GM19025 (cell line): ENCODE measurements at regions not wholly inside any gene's neighbourhood (a gene's known extent, or its start where the extent isn't known, plus 50 kb on each side); places are given as distances from the start of the nearest gene placed in this dataset.
"Not testable (repeated sequence)": the region's sequence is repeated elsewhere in the genome, so short reads cannot be mapped to it uniquely, and the experiment has no call there.

Source experiments
- ATAC-seq: cut with Tn5 transposase; IDR thresholded peaks from one replicate; pipeline ENCODE4 v1.9.1; 2021; ENCODE audit warnings: mild to moderate bottlenecking, low read depth, moderate library complexity; ENCODE audit not compliant: unreplicated experiment

DNA sequence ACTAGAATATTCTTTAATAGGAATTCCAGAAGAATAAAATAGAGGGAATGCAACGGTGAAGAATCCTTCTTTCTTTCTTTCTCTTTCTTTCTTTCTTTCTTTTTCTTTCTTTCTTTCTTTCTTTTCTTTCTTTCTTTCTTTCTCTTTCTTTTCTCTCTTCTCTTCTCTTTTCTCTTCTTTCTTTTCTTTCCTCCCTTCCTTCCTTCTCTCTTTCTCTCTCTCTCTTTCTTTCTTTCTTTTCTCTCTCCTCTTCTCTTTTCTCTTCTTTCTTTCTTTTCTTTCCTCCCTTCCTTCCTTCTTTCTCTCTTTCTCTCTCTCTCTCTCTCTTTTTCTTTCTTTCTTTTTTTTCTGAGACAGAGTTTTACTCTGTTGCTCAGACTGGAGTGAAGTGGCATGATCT is 160.8 kb upstream of the PRICKLE1 start:
- no peak for ATAC-seq

DNA sequence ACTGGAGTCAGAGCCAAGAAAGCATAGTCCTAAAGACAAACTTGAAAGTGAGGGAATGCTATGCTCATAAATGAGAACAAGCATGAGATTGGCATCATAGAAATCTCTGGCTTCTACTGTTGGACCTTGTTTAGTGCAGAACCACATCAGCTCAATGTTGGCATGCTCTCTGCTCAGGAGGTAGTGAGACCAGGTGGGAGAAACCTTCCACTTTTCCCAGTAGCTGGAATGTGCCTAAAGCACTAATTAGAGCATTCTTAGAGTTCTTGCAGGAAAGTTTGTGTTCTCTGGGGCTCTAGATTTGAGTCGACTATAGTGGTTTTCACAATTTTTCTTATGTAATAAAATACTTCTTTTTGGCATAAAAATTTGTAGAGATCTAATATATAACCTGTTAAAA is 159.7 kb upstream of the PRICKLE1 start:
- no peak for ATAC-seq

- ATAC-seq, result no peak
Measured at GRCh38 chr12:42744539-42745182, 155.1 kb upstream of the PRICKLE1 start.

DNA sequence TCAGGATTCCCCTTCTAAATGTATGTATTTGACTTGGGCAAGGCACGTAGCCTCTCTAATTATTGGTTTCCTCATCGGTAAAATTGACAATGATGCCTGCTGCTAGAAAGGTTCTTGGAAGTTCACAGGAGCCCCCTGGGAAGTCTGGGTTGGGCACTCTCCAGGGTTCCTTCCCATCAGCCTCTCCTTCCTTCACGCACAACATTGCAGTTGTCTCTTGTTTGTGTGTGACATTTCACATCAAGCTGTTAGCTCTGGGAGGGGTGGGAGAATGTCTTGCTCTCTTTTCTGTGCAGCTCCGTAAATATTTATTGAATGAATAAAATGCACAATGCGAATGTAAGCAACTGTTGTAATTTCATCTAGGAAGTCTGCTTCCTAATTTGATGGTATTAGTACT is 153.2 kb upstream of the PRICKLE1 start:
- no peak for ATAC-seq

DNA sequence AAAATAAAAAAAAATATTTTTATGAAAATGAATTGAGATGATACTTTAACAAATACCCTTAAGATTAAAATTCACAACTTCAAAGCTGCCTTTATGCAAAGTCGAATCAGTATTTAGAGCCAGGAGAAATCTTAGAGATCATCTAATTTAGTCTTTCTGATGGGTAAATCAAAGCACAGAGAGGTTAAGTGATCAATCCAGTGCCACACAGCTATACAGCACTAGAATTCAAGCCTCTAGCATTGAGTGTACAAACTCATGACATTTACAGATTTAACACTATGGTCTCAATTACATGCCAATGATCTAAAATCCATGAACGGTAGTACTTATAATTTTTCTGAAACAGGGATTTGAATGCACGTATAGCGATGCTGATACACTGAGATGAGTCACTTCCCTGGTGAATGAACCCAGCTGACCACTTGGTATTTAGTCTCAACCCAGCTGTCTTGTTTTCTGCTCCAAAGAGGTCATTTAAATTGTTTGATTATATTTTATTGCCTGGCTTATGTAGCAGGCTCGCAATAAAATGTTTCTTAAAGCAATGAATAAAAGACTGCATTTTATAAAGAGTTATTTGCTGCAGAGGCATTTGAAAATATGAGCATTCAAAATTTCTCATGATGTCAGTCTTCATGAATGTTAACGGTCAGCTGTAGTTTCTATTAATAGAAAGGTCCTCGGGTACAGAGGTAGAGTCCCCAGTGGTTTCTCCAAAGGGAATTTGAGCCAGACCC is 152.4 kb upstream of the PRICKLE1 start:
- no peak for ATAC-seq

- ATAC-seq, result no peak
Measured at GRCh38 chr12:42741091-42741490, 151.5 kb upstream of the PRICKLE1 start.

DNA sequence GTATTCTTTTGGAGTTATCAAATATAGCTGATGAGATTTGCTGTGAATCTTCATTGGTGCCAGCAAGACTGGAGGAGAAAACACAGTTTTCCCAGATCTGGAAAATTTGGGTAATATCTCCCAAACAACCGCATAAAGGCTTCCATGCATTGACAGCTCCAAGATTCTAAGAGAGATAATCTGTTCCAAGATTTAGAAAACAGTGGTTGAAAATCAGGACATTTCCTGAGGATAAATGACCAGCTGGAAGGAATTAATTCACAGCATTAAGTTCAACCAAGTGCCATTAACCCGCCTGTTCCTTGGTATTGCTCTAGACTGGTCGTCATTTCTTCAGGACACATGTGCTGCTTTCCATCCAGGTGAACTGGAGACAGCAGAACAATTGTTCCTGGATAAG is 147.9 kb upstream of the PRICKLE1 start:
- no peak for ATAC-seq

GRCh38 chr12:42735861-42736361 is 146.4 kb upstream of the PRICKLE1 start:
- no peak for ATAC-seq

DNA sequence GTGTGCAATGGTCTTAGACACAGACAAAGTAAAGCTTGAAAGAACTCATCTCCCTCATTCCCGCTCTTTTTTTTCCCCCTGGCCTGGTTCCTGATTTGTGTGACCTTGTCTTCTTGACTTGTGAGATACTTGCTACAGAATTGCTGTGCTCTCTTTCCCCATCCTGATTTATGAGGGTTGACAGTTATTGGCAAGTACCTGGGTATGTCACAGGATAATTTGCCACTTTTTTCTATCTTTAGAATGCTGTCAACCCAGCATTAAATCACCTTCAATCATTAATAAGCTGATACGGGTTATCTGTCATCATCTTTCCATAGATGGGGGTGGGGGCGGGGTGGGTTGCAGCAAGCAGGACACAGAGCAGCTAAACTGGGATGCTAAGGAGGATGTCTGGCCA is 144.4 kb upstream of the PRICKLE1 start:
- ATAC-seq, result no peak

GRCh38 chr12:42732908-42733411 is 143.4 kb upstream of the PRICKLE1 start:
- no peak for ATAC-seq

GRCh38 chr12:42730291-42730690 is 140.7 kb upstream of the PRICKLE1 start:
- ATAC-seq, result no peak

DNA sequence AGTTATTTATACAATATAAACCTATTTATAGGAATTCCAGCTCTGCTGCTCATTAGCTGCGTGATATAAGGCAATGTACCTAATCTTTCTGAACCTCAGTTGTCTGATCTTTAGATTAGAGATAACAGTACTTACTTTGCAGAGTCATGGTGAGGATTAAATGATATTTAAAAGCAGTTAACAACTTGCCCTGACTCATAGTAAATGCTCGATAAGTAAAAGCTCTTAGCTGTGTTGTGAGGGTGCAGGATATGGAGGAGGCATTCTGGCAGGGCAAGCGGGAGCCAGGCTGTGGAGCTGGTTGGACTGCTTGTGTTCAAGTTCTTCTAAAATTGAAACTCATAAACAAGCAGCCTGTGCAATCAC is 140.0 kb upstream of the PRICKLE1 start:
- ATAC-seq, result no peak

- ATAC-seq, result no peak
Measured at GRCh38 chr12:42728770-42729534, 139.4 kb upstream of the PRICKLE1 start.

DNA sequence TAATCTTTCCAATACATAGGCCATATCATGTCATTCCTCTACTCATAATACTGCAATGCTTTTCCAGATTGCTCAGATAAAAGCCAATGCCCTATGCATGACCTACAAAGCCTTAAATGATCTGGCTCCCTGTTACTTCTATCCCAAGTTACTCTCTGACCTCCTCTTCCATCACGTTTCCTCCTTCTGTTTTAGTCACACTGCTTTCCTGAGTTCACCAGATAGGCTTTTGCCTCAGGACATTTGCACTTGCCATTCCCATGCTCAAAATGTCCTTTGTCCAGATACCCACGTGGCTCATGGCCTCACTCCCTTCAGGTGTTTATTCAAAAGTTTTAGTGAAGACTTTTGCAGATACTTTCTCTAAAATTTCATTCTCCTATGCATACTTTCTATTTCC is 138.7 kb upstream of the PRICKLE1 start:
- ATAC-seq, result no peak

- no peak for ATAC-seq
Measured at GRCh38 chr12:42725809-42726208, 136.3 kb upstream of the PRICKLE1 start.

- no peak for ATAC-seq
Measured at GRCh38 chr12:42716491-42716891, 126.9 kb upstream of the PRICKLE1 start.

DNA sequence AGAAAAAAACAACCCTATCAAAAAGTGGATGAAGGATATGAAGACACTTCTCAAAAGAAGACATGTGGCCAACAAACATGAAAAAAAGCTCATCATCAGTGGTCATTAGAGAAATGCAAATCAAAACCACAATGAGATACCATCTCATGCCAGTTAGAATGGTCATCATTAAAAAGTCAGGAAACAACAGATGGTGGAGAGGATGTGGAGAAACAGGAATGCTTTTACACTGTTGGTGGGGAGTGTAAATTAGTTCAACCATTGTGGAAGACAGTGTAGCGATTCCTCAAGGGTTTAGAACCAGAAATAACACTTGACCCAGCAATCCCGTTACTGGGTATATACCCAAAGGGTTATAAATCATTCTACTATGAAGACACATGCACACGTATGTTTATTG is 124.0 kb upstream of the PRICKLE1 start:
- not testable (repeated sequence) for ATAC-seq

GRCh38 chr12:42708374-42708773 is 118.8 kb upstream of the PRICKLE1 start:
- ATAC-seq, result not testable (repeated sequence)

- ATAC-seq, result no peak
Measured at GRCh38 chr12:42707312-42708226, 118.0 kb upstream of the PRICKLE1 start.

- ATAC-seq, result no peak
Measured at GRCh38 chr12:42706321-42706720, 116.8 kb upstream of the PRICKLE1 start.
